Neural cell (in vitro differentiated cells): ENCODE measurements at regions not wholly inside any gene's neighbourhood (a gene's known extent, or its start where the extent isn't known, plus 50 kb on each side); places are given as distances from the start of the nearest gene placed in this dataset.

Experiments used
- H2AFZ ChIP-seq: fragments of 200-600, 300-800 bp; sonication (generic), shearing (Covaris generic); 2 replicates; pipeline ENCODE4 v1.6.0; 2014; ENCODE audit warnings: low read depth, mild to moderate bottlenecking, antibody characterized with exemption, low read length, moderate library complexity
- H3F3A ChIP-seq: fragments of 200-600 bp; shearing (Covaris generic); 2 replicates; pipeline ENCODE4 v1.6.1; 2016; ENCODE audit warnings: mild to moderate bottlenecking, moderate library complexity, mixed read lengths, antibody characterized with exemption, low read length; ENCODE audit not compliant: insufficient read depth, poor library complexity, severe bottlenecking
- H3K27ac ChIP-seq: fragments of 200-600, 300-800 bp; sonication (generic), shearing (Covaris generic); 2 replicates; pipeline ENCODE4 v1.5.1; 2014; ENCODE audit warnings: mild to moderate bottlenecking, low read length, moderate library complexity
- H3K27me3 ChIP-seq: fragments of 300-800, 200-600 bp; sonication (generic), shearing (Covaris generic); 2 replicates; pipeline ENCODE4 v1.6.0; 2014; ENCODE audit warnings: mild to moderate bottlenecking, low read depth, low read length, moderate library complexity; ENCODE audit not compliant: insufficient read depth
- H3K36me3 ChIP-seq: fragments of 300-800, 200-600 bp; sonication (generic), shearing (Covaris generic); 2 replicates; pipeline ENCODE4 v1.5.1; 2014; ENCODE audit warnings: mild to moderate bottlenecking, antibody characterized with exemption, low read length, moderate library complexity; ENCODE audit not compliant: insufficient read depth
- H3K4me2 ChIP-seq: fragments of 300-800, 200-600 bp; sonication (generic), shearing (Covaris generic); 2 replicates; pipeline ENCODE4 v1.6.0; 2014; ENCODE audit warnings: mild to moderate bottlenecking, low read length
- H3K4me3 ChIP-seq: fragments of 300-800, 200-600 bp; sonication (generic), shearing (Covaris generic); 2 replicates; pipeline ENCODE4 v1.5.1; 2014; ENCODE audit warnings: mild to moderate bottlenecking, low read length, moderate library complexity
- H3K79me2 ChIP-seq: fragments of 200-600 bp; shearing (Covaris generic); replicated peaks from 2 replicates; pipeline ENCODE4 v1.6.0; 2014; ENCODE audit warnings: mild to moderate bottlenecking, low read length, moderate library complexity; ENCODE audit not compliant: insufficient read depth
- H3K9ac ChIP-seq: fragments of 300-800, 200-600 bp; sonication (generic), shearing (Covaris generic); 2 replicates; pipeline ENCODE4 v1.6.1; 2016; ENCODE audit warnings: mild to moderate bottlenecking, low read length, mixed read lengths
- H3K9me2 ChIP-seq: fragments of 200-600 bp; shearing (Covaris generic); 2 replicates; pipeline ENCODE4 v1.6.1; 2016; ENCODE audit warnings: mild to moderate bottlenecking, low read length, mixed read lengths; ENCODE audit not compliant: insufficient read depth
- H3K9me3 ChIP-seq: fragments of 200-600, 300-800 bp; sonication (generic), shearing (Covaris generic); 2 replicates; pipeline ENCODE4 v1.6.1; 2016; ENCODE audit warnings: mild to moderate bottlenecking, mixed run types, low read length, moderate library complexity, mixed read lengths
- H4K20me1 ChIP-seq: fragments of 200-600 bp; shearing (Covaris generic); 2 replicates; pipeline ENCODE4 v1.6.1; 2016; ENCODE audit warnings: mild to moderate bottlenecking, mixed run types; ENCODE audit not compliant: insufficient read depth
- EP300 ChIP-seq: fragments of 450-650 bp; conservative IDR thresholded peaks from 2 replicates; pipeline ENCODE4 v1.6.1; 2014; ENCODE audit warnings: antibody characterized with exemption, mild to moderate bottlenecking, moderate library complexity; ENCODE audit not compliant: poor library complexity, severe bottlenecking
- EZH2 ChIP-seq: fragments of 200-600, 300-800 bp; shearing (Covaris generic), sonication (generic); IDR thresholded peaks from 2 replicates; pipeline ENCODE4 v1.6.1; 2014; ENCODE audit warnings: antibody characterized with exemption, low read length, borderline replicate concordance, mild to moderate bottlenecking; ENCODE audit not compliant: insufficient read depth, poor library complexity, severe bottlenecking
- MXI1 ChIP-seq: fragments of 450-650 bp; conservative IDR thresholded peaks from 2 replicates; pipeline ENCODE4 v1.6.1; 2014; ENCODE audit warnings: antibody characterized with exemption, mild to moderate bottlenecking; ENCODE audit not compliant: poor library complexity, severe bottlenecking
- POLR2AphosphoS5 ChIP-seq: IDR thresholded peaks from 2 replicates; pipeline ENCODE4 v1.6.1; 2012
- RAD21 ChIP-seq: fragments of 450-650 bp; conservative IDR thresholded peaks from 2 replicates; pipeline ENCODE4 v1.6.1; 2014; ENCODE audit warnings: antibody characterized with exemption, mild to moderate bottlenecking, moderate library complexity
- REST ChIP-seq: IDR thresholded peaks from 2 replicates; pipeline ENCODE4 v1.6.1; 2012; ENCODE audit warnings: borderline replicate concordance
- SMC3 ChIP-seq: fragments of 450-650 bp; conservative IDR thresholded peaks from 2 replicates; pipeline ENCODE4 v1.6.1; 2014; ENCODE audit warnings: antibody characterized with exemption, mild to moderate bottlenecking, moderate library complexity; ENCODE audit not compliant: poor library complexity
- TAF1 ChIP-seq: IDR thresholded peaks from 2 replicates; pipeline ENCODE4 v1.6.1; 2012; ENCODE audit warnings: low read depth
- TF ChIP-seq, protein P1 (sequence below): fragments of 450-650 bp; IDR thresholded peaks from 2 replicates; pipeline ENCODE4 v1.5.1; 2014; ENCODE audit warnings: antibody characterized with exemption, mild to moderate bottlenecking, moderate library complexity; ENCODE audit not compliant: poor library complexity, severe bottlenecking

DNA sequence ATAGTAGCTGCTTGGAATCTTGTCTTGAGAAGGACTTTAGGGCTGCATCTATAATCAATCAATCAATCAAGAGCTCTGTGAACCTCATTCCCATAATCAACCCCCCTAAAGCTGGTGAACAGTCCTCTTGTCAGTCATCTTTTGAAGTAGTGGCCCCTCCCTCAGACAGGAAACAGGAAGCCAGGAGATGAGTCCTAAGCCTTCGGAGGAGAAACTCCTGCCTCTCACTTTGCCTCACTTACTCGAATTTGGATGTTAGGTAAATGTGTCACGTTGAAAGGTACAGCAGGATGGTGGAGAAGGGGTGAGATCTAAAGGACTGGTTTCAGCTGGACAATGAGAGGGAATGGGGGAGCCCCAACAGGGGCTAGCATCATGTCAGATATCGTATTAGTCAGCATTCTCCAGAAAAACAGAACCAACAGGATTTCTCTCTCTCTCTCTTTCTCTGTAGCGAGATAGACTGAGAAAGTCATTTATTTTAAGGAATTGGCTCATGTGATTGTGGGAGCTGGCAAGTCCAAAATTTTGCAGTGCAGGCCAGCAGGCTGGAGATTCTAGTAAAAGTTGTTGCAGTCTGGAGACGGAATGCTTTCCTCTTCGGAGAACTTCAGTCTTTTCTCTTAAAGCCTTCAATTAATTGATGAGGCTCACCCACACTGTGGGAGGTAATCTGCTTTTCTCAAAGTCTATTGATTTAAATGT, 144.4 kb upstream of the PWP1 start:
- H3K36me3 ChIP-seq = no peaks in the 10 kb centered on the region
- no peak overlapping the region for H3K27ac ChIP-seq
- no peak overlapping the region for H3K4me3 ChIP-seq
- H3K9ac ChIP-seq = no peak overlapping the region
- no peaks in the 10 kb centered on the region for H3K27me3 ChIP-seq
- no peaks in the 10 kb centered on the region for H3K79me2 ChIP-seq
- H3K4me2 ChIP-seq = no peak overlapping the region
- TF ChIP-seq REST = no peak
- no peak for TF ChIP-seq EP300
- TF ChIP-seq, protein P1, sequence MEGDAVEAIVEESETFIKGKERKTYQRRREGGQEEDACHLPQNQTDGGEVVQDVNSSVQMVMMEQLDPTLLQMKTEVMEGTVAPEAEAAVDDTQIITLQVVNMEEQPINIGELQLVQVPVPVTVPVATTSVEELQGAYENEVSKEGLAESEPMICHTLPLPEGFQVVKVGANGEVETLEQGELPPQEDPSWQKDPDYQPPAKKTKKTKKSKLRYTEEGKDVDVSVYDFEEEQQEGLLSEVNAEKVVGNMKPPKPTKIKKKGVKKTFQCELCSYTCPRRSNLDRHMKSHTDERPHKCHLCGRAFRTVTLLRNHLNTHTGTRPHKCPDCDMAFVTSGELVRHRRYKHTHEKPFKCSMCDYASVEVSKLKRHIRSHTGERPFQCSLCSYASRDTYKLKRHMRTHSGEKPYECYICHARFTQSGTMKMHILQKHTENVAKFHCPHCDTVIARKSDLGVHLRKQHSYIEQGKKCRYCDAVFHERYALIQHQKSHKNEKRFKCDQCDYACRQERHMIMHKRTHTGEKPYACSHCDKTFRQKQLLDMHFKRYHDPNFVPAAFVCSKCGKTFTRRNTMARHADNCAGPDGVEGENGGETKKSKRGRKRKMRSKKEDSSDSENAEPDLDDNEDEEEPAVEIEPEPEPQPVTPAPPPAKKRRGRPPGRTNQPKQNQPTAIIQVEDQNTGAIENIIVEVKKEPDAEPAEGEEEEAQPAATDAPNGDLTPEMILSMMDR = no peak
- no peak for TF ChIP-seq SMC3
- TF ChIP-seq TAF1 = no peak
- no peak for TF ChIP-seq EZH2
- no peak for TF ChIP-seq POLR2AphosphoS5
- no peak for TF ChIP-seq MXI1
- TF ChIP-seq RAD21 = no peak
- H3K9me2 ChIP-seq = no peaks in the 10 kb centered on the region
- H3K9me3 ChIP-seq = no peaks in the 10 kb centered on the region
- H4K20me1 ChIP-seq = no peaks in the 10 kb centered on the region
- H2AFZ ChIP-seq = no peak overlapping the region
- no peaks in the 10 kb centered on the region for H3F3A ChIP-seq

GRCh38 chr12:107543416-107543815, 142.2 kb upstream of the PWP1 start:
- Histone ChIP-seq H3K9me3 (no peaks in the 10 kb centered on the region), H3K9ac (no peak overlapping the region), H3K36me3 (no peaks in the 10 kb centered on the region), H3K27ac (no peak overlapping the region), H3K79me2 (no peaks in the 10 kb centered on the region), H3K4me3 (no peak overlapping the region), H2AFZ (no peak overlapping the region), H3K27me3 (no peaks in the 10 kb centered on the region), H3K9me2 (no peaks in the 10 kb centered on the region), H4K20me1 (no peaks in the 10 kb centered on the region), H3F3A (no peaks in the 10 kb centered on the region), H3K4me2 (no peak overlapping the region)
- no peak for TF ChIP-seq TAF1
